Right cardiac atrium (tissue), 5 donors: ENCODE measurements at regions not wholly inside any gene's neighbourhood (a gene's known extent, or its start where the extent isn't known, plus 50 kb on each side); places are given as distances from the start of the nearest gene placed in this dataset.
"Not testable (repeated sequence)": the region's sequence is repeated elsewhere in the genome, so short reads cannot be mapped to it uniquely, and the experiment has no call there.

Experiments
- ATAC-seq, 2 donors: fragments of 200-7000 bp; cut with Tn5 transposase; one replicate each; pipeline versions ENCODE4 v1.8.0 to v1.9.1; 2020; ENCODE audit warnings: moderate library complexity in 2 of 2, mild to moderate bottlenecking in 1 of 2
- DNase-seq, 3 donors: peaks; one replicate each; pipeline ENCODE4 v3.0.0-alpha.2; 2020
- H3K27ac ChIP-seq: one replicate; pipeline ENCODE4 v1.5.1; 2013; ENCODE audit warnings: mild to moderate bottlenecking, low read length, control low read depth, moderate library complexity
- H3K27me3 ChIP-seq: one replicate; pipeline ENCODE4 v1.6.1; 2013; ENCODE audit not compliant: control insufficient read depth, insufficient read depth
- H3K4me1 ChIP-seq: one replicate; pipeline ENCODE4 v1.6.1; 2013; ENCODE audit warnings: low read length; ENCODE audit not compliant: control insufficient read depth, insufficient read depth
- H3K4me3 ChIP-seq: one replicate; pipeline ENCODE4 v1.5.1; 2013; ENCODE audit warnings: low read length, control low read depth
- H3K9me3 ChIP-seq: one replicate; pipeline ENCODE4 v1.6.1; 2013; ENCODE audit warnings: low read length; ENCODE audit not compliant: control insufficient read depth
- WGBS: extraction: QIAGEN DNeasy Blood & Tissue Kit; methylation state at CpG from one replicate; pipeline ENCODE4 v1.1.7; 2013; 5-methylcytosine and 5-hydroxymethylcytosine counted together
- intact Hi-C, 4 donors: fragments of 100-400 bp; cut with DNase I; formaldehyde crosslinking; loops; one replicate each; pipeline versions ENCODE4 v1.11.0 to v1.14.0; 2022 to 2023
- donor health status: healthy with polysubstance abuse.
- donor health status: DM: no; HTN: yes; CAD: no.
- donor health status: DM: no; HTN: no; CAD: no.
- donor health status: DM: no; HTN: yes; CAD: no; lungs with severe emphysema.
- donor health status: DM: yes; HTN: yes; CAD: no.

- no peaks in the 10 kb centered on the region for H3K27me3 ChIP-seq
- H3K9me3 ChIP-seq = no peaks in the 10 kb centered on the region
- 75% methylated on average over 10 of the region's 10 CpGs for WGBS
- no peak for ATAC-seq
- intact Hi-C loops = no loop called here
- no peak for DNase-seq
- no peak overlapping the region for H3K4me3 ChIP-seq
- H3K27ac ChIP-seq = no peak overlapping the region
- no peaks in the 10 kb centered on the region for H3K4me1 ChIP-seq
Measured at GRCh38 chr2:234565842-234566619, 69.2 kb upstream of the ARL4C start.

GRCh38 chr2:234565201-234565600 lies 68.3 kb upstream of the ARL4C start:
- Histone ChIP-seq H3K27ac (no peak overlapping the region), H3K27me3 (no peaks in the 10 kb centered on the region), H3K4me1 (no peaks in the 10 kb centered on the region), H3K9me3 (no peaks in the 10 kb centered on the region), H3K4me3 (no peak overlapping the region)
- ATAC-seq (no peak), DNase-seq (no peak)
- 78% methylated on average over 1 of the region's 1 CpG for WGBS
- intact Hi-C loops = no loop called here

DNA sequence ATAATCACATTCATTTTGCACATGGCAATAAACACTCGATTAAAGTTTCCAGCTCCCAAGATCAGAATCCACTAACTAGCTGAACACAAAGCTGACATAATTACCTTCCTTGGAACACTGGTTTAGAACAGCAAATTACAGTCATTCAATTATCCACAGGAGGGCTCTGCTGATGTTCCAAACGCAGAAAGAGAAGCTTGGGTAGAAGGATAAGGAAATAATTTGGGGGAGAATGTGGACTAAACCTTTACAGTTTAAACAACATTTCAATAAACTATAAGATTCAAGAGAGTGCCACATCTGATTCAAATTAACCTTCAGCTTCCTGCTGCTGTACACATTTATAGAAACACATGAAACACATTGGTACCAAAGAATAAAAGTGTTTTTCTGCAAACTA lies 67.8 kb upstream of the ARL4C start:
- no peaks in the 10 kb centered on the region for H3K4me1 ChIP-seq
- no peak overlapping the region for H3K27ac ChIP-seq
- H3K27me3 ChIP-seq = no peaks in the 10 kb centered on the region
- ATAC-seq = no peak
- H3K4me3 ChIP-seq = no peak overlapping the region
- 44% methylated on average over 2 of the region's 2 CpGs for WGBS
- intact Hi-C loops = no loop called here
- H3K9me3 ChIP-seq = no peaks in the 10 kb centered on the region
- no peak for DNase-seq

- no peaks in the 10 kb centered on the region for H3K4me1 ChIP-seq
Measured at GRCh38 chr2:234559609-234560008, 62.7 kb upstream of the ARL4C start.

DNA sequence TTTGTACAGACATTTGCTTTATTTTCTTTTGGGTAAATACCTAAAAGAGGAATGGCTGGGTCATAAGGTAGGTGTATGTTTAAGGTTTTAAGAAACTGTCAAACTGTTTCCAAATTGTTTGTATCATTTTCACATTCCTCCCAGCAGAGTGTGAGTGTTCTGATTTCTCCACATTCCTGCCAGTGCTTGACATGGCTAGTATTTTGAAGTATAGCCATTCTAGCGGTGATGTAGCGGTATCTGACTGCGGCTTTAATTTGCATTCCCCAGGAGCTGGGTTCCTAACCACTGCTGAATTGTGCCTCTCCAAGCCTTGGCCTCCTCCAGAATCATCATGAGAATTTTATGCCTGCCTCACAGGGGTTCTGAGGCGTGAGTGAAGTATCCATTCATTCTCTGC lies 61.8 kb upstream of the ARL4C start:
- Histone ChIP-seq H3K27me3 (no peaks in the 10 kb centered on the region), H3K9me3 (no peaks in the 10 kb centered on the region), H3K4me3 (no peak overlapping the region), H3K27ac (no peak overlapping the region), H3K4me1 (no peaks in the 10 kb centered on the region)
- 82% methylated on average over 4 of the region's 4 CpGs for WGBS
- intact Hi-C loops = no loop called here
- no peak for DNase-seq
- no peak for ATAC-seq

More at GRCh38 chr2:234559609-234560008, 62.7 kb upstream of the ARL4C start:
- DNase-seq = no peak
- H3K4me3 ChIP-seq = no peak overlapping the region
- H3K27me3 ChIP-seq = no peaks in the 10 kb centered on the region
- intact Hi-C loops = no loop called here
- WGBS = 83% methylated on average over 5 of the region's 5 CpGs
- H3K27ac ChIP-seq = no peak overlapping the region
- H3K9me3 ChIP-seq = no peaks in the 10 kb centered on the region
- ATAC-seq = no peak

GRCh38 chr2:234556848-234557573 lies 60.1 kb upstream of the ARL4C start:
- no peak overlapping the region for H3K4me3 ChIP-seq
- H3K9me3 ChIP-seq = no peaks in the 10 kb centered on the region
- WGBS = 93% methylated on average over 5 of the region's 5 CpGs
- H3K4me1 ChIP-seq = no peaks in the 10 kb centered on the region
- intact Hi-C loops = no loop called here
- no peak overlapping the region for H3K27ac ChIP-seq
- DNase-seq = no peak
- no peak for ATAC-seq
- no peaks in the 10 kb centered on the region for H3K27me3 ChIP-seq

DNA sequence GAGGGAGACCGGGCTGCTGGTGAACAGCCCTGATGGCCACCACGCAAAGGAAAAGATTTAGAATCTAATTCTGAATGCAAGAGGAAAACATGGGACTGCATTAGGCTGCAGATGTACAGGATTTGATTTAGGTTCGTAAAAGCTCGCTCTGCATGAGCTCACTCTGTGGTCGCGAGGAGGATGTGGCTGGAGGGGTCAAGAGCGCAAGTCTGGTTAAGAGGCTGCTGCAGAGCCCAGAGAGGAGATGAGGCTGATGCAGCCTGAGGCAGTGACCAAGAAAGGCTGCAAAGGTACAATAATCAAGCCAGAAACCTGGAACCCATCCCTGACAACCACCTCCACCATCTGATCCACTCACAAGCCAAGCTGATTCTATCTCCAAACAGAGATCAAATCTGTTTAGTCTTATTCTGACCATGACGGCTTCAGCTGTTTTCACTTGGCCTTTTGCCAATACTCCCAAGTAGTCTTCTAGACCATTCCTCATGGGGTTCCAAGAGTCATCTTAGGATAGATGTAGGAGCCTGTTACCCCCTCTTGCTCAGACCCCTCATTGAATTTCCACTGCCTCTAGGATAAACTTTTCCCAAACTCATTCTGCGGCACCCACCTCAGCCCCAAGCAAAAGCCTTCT lies 58.9 kb upstream of the ARL4C start:
- WGBS = 87% methylated on average over 9 of the region's 9 CpGs
- Histone ChIP-seq H3K4me1 (no peaks in the 10 kb centered on the region), H3K27me3 (no peaks in the 10 kb centered on the region), H3K9me3 (no peaks in the 10 kb centered on the region), H3K4me3 (no peak overlapping the region), H3K27ac (no peak overlapping the region)
- no peak for DNase-seq
- intact Hi-C loops = no loop called here
- ATAC-seq = no peak

DNA sequence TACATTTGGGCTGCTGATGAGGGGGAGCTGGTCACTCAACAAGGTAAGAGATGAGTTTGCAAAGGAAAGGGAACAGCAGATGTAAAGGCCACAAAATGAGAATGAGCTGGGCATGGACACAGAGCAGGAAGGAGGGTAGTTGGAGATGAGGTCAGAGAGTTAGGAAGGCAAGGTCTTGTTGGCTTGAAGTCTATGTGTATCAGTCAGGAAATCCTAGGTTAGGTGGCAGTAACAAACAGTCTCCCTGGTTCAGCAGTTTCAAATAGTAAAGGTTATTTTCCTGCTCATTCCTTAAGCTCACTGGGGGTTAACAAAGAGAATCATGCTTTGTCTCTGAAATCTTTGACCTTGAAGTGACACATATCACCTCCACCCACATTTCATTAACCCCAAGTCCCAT lies 58.3 kb upstream of the ARL4C start:
- Histone ChIP-seq H3K4me1 (no peaks in the 10 kb centered on the region), H3K9me3 (no peaks in the 10 kb centered on the region), H3K4me3 (no peak overlapping the region), H3K27ac (no peak overlapping the region), H3K27me3 (no peaks in the 10 kb centered on the region)
- DNase-seq = no peak
- ATAC-seq = no peak
- intact Hi-C loops = no loop called here

DNA sequence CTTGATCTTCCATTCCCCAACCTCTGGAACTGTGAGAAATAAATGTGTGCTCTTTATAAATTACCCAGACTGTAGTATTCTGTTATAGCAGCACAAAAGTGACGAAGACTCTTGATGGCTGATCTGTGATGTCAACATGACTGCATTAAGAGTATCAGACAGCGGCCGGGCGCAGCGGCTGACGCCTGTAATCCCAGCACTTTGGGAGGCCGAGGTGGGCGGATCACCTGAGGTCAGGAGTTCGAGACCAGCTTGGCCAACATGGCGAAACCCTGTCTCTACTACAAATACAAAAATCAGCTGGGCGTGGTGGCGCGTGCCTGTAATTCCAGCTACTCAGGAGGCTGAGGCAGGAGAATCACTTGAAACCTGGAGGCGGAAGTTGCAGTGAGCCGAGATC lies 56.3 kb upstream of the ARL4C start:
- H3K4me3 ChIP-seq, H3K27me3 ChIP-seq, DNase-seq, H3K9me3 ChIP-seq, H3K27ac ChIP-seq, ATAC-seq, H3K4me1 ChIP-seq: not testable (repeated sequence)
- intact Hi-C loops = loop anchor here in 1 of 4 donors (5.0 kb wide), 1 partner anchor 564 kb away; no protein-coding TSS in a partner anchor
- WGBS = 95% methylated on average over 15 of the region's 15 CpGs

DNA sequence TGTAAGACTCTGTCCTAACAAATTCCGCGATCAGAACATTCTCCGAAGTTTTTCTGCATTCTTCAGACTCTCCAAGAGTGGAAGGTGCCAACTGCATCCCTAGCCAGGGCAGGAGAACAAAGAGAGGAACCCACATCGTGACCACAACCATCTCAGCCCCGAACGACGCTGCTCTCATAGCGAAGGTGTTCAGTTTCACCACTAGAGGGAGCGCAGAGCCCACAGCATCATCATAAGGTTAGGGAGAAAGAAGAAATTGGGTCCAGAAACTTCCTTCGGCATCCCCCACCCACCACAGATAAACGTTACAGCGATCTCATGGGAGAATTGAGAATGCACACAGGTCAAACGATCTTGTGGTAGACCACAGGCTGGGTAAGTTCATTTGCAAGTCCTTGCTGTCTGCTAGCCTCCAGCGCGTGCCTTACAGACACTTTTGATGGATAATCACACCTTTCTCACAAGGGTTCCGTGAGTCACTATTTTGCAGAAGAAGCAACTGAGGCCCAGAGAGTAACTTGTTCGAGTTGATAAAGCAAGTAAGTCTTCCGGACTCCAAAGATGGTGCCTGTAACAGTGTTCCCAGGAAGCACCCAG lies 53.7 kb upstream of the ARL4C start:
- DNase-seq (peak; percentile 49 to 74 (median 68)), ATAC-seq (peak; percentile 80 to 84)
- WGBS = 21% methylated on average over 18 of the region's 18 CpGs
- H3K9me3 ChIP-seq = no peaks in the 10 kb centered on the region
- H3K4me3 ChIP-seq = no peak overlapping the region
- no peaks in the 10 kb centered on the region for H3K27me3 ChIP-seq
- H3K4me1 ChIP-seq = no peaks in the 10 kb centered on the region
- no peak overlapping the region for H3K27ac ChIP-seq
- intact Hi-C loops = loop anchor here in 3 of 4 donors (2.0 to 5.0 kb wide), 2 partner anchors 566 to 567 kb away; no protein-coding TSS in a partner anchor

GRCh38 chr2:234550056-234550455 lies 53.2 kb upstream of the ARL4C start:
- DNase-seq = no peak
- no peak for ATAC-seq
- no peaks in the 10 kb centered on the region for H3K9me3 ChIP-seq
- intact Hi-C loops = loop anchor here in 3 of 4 donors (2.0 to 5.0 kb wide), 2 partner anchors 567 kb away; no protein-coding TSS in a partner anchor
- H3K4me1 ChIP-seq = no peaks in the 10 kb centered on the region
- 71% methylated on average over 7 of the region's 7 CpGs for WGBS
- no peak overlapping the region for H3K4me3 ChIP-seq
- H3K27me3 ChIP-seq = no peaks in the 10 kb centered on the region
- no peak overlapping the region for H3K27ac ChIP-seq
